T-helper 1 cell treated with Interleukin-12 subunit alpha and Interleukin-12 subunit beta and Interleukin-4 antibody, amounts not matched to agents 30 ng/mL and 1 ng/mL, for 36 hours (primary cell): ENCODE measurements at regions not wholly inside any gene's neighbourhood (a gene's known extent, or its start where the extent isn't known, plus 50 kb on each side); places are given as distances from the start of the nearest gene placed in this dataset.

Experiments used
- intact Hi-C: fragments of 100-400 bp; cut with micrococcal nuclease; formaldehyde crosslinking; loops from one replicate; pipeline ENCODE4 v1.15.1; 2024

DNA sequence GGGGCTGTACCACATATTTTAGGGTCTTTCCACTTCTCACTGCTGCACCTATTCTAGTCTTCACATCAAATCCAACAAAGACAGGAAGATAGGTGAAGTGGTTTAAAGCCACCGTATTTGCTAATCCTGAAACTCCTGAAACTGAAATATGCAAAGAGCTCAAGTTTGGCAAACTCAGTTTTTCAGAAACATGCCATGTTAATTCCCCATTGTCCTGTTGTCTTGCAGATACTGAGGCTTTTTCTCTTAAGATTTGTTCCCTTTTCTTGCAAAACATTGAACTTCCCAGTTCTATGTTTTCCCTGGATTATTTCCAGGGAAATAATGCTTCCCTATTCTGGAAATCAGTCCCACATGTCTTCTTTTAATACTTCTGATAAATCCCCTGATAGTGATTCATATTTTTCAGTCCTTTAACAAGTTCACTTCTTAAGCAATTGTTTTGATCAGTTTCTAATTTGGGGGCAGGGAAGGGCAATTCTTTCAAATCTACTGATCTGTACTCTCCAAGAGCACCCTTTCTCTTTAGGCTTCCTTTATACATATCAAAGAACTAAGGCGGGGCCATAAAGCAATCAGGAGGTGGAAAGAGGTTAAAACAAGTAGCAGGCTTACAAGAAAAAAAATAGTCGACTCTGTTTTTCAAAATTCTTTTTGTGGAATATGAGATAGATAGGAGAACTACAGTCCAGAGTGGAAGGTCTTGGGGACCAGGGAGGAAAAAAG is 648.5 kb downstream of the BNC2 start:
- intact Hi-C loops: no loop called here

DNA sequence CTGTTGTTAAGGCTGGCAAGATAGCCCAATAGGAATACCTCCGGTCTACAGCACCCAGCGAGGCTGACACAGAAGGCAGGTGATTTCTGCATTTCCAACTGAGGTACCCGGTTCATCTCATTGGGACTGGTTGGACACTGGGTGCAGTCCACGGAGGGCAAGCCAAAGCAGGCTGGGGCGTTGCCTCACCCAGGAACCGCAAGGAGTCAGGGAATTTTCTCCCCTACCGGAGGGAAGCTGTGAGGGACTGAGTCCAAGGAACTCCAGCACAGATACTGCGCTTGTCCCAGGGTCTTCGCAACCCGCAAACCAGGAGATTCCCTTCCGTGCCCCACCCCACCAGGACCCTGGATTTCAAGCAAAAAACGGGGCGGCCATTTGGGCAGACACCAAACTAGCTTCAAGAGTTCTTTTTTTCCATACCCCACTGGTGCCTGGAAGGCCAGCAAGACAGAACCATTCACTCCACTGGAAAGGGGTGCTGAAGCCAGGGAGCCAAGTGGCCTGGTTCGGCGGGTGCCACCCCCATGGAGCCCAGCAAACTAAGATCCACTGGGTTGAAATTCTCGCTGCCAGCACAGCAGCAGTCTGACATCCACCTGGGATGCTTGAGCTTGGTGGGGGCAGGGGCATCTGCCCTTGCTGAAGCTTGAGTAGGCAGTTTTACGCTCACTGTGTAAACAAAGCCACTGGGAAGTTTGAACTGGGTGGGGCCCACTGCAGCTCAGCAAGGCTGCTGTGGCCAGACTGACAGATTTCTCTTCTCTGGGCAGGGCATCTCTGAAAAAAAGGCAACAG is 647.2 kb downstream of the BNC2 start:
- intact Hi-C loops: no loop called here

DNA sequence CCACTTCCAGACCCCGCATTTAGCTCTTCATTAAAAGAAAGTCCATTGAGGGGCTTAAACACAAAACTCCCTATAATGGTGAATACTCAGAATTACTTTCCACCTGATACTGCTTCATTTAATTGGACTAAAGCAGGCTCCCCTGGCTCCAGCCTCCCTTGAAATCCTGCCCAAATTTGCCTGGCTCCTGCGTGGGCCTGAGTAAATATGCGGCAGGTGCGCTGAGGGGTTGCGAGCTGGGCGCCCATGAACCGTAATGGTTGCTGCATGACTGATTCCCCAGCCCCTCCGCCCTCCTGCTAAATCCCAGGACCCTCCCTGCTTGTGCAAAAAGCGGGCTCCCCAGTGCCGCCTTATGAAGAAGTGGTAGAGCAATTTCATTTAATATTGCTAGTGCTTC is 639.7 kb downstream of the BNC2 start:
- intact Hi-C loops: no loop called here

DNA sequence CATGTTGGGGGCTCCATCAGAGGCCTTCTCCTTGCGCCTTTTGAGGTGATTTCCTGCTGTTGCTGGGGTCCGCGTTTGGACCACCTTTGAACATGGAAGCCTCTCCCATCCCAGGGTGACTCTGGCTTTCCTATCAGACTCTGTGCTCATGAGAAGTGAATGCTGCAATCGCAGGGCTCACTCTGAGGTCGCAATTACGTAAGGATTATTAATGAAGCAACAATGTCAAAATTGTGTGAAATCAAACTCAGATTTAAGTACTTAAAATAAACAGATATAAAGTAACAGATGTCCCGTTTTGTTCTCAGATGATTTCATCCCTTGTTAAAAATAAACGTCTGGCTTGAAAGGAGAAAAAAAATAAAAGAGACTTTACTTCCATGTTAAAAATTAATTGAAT is 634.2 kb downstream of the BNC2 start:
- intact Hi-C loops: no loop called here

DNA sequence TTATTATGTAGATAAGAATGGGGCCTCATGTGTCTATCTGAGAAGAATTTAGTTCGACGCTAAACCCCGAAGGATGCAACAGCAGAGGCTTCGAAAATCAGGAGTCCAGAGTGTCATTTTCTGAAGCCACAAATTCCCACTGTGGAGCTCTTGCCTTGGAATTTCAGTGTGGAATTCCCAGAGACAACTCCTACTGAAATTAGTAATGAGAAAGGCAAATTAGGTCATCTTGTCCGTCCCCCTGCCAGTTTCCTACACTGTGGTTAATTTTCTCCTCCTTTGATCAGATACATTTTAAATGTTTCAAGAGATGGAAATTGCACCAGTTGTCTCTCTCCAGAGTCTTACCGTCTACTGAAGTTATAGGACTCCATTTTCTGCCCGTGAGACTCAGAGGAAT is 633.6 kb downstream of the BNC2 start:
- intact Hi-C loops: no loop called here

DNA sequence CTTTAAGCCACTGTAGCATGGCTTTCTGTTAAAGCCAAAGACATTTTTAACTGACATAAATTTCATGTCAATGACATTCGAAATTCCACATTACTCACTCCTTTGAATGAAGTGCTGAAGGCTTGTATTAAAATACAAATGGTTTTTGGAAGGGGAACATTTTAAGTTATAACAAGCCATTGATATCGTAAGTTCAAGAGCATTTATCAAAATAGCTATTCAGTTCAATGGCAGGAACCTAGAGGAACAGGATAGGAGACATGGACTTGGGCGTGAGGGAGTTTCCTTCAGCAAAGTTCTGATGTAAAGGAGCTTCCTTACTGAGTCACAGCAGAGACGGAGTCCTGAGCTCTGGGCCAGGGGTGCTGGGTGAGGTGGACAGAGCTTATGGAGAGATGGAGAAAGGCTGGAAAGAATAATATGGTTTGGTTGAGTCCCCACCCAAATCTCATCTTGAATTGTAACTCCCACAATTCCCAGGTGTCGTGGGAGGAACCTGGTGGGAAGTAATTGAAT is 631.8 kb downstream of the BNC2 start:
- intact Hi-C loops: no loop called here

DNA sequence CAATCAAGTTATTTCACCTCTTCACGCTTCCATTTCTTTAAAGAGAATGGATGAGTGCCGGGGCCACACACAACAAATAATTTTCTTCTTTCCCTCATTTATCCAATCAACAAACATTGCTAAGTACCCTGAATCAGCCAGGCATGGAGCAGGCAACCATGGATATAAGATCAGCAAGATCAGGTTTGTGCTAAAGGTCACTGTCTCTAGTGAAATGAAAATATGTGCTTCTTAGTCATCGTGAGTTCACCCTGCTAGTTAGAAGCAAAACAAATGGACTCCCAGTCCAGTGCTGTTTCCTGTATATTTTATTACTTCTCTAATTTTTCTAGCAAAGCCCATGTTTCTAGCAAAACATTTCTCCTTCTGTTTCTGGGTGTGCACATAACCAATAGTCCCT is 629.2 kb downstream of the BNC2 start:
- intact Hi-C loops: no loop called here

DNA sequence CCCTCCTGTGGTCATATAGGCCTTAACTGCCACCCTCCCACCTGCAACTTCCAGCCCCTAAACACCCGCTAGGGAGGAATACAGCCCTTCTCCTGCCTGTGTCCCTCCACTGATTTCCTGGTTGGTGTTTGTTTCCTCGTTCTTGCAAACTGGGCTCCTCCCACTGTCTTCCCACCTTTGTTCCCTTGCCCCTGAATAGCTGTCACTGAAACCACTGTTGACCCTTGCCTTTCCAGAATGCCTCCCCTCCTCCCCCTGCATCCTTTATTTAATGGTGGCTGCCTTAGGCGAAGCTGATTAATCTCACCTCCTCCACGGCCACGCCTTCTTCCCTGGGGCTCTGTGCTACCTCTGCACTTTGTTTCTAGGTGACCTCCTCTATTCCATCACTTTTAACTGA is 626.7 kb downstream of the BNC2 start:
- intact Hi-C loops: no loop called here

DNA sequence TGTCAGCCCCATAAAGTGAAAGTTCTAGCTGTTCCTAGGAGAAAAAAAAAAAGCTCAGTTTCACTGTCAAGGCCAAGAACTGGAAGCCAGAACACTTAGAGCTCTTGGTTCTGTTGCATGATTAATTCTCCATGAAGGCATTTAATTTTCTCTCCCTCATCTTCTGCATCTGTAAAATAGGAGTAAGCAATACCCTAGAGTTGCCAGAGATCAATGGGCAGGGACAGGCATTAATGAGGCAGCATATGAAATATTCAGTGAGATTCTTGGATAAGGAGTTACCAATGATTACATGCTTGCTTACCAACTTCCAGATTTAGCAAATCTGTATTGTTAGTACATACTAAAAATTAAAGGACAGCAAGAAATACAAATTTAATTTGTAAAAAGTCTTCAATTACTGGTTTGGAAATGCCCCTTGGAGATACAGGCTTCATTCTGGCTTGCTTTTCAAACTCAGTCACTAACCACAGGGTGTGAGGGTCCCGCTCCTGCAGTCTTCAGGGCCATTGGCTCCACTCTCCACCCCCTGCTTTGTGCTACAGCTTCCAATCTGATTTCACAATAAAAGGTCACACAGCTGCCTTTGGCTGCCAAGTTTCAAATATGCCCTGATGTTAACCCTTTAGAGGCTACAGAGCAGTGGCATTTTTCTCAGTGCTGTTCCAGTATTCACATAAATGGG is 624.6 kb downstream of the BNC2 start:
- intact Hi-C loops: no loop called here

DNA sequence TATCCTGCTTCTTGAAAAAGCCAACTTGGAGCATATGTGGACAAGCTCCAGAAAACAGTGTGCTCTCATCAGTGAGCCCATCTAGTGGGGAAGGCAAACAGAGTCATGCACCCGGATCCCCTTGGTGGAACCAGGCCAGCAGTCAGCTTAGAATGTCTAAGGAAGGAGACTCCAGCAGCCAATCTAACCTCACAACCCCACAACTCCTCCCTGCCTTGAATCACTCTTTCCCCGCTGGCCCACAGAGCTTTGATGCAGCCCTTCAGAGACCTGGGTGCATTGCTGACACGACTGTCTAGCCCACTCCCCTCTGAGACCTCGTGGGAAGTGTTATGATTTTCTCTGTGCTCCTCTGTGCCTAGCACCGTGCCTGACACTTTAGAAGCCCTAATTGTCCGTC is 623.7 kb downstream of the BNC2 start:
- intact Hi-C loops: no loop called here

DNA sequence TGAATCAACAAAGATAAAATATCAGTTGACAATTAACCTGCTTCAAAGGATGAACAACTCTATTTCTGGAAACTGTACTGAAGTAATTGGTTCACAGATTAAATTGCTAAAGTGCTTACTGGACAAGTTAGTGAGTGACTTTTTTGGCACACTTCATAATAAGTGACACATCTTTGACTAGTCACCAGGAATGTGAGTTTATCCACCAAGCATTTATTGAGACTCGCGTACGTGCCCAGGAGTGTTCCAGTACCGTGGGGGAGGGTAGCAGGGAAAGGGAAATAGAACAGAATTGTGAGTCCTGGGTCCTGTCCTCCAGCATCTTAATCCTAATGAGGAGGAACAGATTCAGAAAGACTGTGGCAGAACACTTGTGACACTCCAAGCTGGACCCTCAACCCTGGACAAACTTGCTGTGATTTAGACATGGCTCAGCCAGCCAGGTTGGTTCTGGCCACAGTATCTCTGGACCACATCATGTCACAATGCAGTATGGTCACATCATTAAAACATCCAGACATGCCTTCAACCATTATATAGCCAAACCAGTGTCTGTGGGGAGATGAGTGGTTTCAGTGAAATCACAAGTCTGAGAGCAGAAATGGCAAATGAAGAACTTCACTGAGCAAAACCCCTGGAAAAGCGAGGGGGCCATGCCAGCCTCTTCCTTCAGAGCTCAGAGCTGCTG is 623.1 kb downstream of the BNC2 start:
- intact Hi-C loops: no loop called here

DNA sequence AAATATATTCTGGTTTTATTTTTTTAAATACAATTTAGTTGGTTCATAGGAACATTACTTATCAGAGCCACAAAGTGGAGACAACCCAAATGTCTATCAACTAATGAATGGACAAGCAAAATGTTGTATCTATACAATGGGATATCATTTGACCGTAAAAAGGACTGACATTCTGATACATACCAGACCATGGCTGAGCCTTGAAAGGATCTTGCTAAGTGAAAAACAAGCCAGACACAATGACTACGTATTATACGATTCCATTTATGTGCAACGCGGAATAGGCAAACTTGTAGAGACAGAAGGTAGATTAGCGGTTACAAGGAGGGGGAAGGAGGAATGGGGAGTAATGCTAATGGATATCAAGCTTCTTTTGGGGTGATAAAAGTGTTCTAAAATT is 621.6 kb downstream of the BNC2 start:
- intact Hi-C loops: no loop called here

DNA sequence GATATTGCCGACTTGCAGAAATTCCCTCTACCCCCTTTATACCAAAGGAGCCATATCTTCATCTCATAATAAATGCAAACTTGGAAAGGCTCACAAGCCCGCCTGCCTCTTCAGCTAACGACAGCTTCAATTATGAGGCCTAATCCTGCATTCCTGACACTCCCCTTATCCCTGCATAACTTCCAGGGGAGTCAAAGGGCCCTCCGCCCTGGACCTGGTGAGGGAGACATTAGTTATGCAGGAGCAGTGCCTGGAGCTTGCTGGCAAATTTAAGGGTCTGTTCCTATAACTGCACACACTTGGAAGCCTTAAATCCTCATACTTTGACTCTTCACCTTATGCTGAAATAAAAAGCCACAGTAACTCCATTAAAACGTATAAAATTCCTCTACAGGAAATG is 617.9 kb downstream of the BNC2 start:
- intact Hi-C loops: no loop called here

DNA sequence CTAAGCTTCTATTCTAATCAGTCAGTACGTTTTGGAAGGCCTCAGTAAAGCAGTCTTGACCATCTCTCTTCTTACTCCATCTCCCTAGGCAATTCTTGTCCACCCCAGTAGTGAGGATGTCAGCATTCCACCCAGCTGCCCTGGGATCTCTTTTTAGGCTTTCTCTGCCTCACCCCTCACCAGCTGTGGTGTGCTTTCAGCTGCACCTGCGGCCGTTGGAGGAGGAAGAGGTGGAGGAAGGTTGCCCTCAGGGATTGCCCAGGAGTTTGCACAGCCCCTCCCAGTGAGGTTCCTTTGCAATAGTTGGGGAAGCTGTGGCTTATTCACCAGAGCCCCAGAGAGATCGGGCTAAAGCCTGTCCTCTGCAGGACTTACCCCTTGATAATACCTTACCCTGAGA is 615.8 kb downstream of the BNC2 start:
- intact Hi-C loops: no loop called here

DNA sequence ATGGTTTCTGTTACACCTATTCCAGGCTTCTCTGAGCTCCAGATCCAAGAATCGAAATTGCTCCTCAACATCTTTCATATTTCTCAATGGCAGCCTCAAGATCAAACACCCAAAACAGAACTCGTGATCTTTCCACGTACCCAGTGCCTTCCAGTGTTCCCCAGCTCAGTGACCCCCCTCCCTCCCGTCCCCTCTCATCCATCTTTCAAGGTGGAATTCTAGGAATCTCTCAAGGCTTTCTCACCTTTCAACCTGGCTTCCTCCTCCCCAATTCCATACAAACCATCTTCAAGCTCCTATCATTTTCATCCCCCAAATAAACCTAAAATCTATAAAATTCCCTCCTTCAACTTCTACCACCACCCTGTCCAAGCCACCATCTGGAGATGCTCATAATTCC is 615.3 kb downstream of the BNC2 start:
- intact Hi-C loops: no loop called here

DNA sequence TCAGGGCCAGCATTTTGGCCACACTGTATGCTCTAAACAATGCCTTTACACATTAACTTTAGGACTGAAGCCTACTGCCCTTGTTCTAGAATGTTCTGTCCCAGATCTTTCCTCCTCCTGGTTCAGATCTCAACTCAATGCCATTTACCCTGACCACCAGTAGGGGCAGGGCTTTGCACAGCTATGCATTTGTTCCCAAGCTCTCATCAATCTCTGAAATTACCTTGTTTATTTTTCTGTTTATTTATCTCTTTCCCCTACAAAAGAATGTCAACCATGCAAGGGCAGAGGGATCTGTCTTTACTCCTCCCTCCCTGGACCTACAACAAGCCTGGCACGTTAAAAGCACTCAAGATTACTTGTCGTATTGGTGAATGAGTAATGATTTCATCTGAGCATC is 612.9 kb downstream of the BNC2 start:
- intact Hi-C loops: no loop called here

DNA sequence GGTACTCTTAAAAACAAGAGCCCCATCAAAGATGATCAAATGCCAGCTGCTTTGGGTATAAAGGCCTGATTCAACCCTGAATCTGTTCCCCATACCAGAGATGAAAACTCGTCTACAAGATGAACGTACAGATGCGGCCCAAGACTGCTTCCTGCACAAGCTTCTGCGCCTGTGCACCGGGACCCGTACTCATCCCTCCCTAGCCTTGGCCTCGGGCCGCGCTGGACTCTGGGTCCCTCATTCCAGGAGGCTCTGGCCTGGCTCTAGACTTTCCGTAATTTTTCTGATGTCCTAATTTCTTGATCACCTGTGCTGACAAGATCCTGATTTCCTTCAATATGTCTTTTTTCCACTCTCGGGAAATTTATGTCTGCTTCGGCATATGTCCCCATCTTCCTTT is 612.3 kb downstream of the BNC2 start:
- intact Hi-C loops: no loop called here

DNA sequence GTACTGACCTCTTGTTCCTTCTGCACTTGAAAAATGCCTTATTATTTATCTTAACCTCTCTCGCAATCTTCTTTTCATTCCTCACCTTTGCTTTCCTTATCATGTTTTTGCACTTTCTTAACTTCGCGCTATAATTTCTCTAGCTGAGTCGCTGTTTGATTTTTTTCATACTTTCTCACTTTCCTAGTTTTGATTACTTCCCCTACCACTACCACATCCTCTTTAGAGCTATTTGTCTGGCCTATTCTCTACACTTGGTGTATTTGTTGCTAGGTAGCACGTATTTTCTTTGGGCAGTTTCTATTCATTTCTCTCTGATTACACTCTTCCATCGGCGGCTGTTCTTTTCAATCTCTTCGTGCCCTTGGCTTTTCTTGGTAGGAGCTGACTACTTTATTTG is 611.8 kb downstream of the BNC2 start:
- intact Hi-C loops: no loop called here

DNA sequence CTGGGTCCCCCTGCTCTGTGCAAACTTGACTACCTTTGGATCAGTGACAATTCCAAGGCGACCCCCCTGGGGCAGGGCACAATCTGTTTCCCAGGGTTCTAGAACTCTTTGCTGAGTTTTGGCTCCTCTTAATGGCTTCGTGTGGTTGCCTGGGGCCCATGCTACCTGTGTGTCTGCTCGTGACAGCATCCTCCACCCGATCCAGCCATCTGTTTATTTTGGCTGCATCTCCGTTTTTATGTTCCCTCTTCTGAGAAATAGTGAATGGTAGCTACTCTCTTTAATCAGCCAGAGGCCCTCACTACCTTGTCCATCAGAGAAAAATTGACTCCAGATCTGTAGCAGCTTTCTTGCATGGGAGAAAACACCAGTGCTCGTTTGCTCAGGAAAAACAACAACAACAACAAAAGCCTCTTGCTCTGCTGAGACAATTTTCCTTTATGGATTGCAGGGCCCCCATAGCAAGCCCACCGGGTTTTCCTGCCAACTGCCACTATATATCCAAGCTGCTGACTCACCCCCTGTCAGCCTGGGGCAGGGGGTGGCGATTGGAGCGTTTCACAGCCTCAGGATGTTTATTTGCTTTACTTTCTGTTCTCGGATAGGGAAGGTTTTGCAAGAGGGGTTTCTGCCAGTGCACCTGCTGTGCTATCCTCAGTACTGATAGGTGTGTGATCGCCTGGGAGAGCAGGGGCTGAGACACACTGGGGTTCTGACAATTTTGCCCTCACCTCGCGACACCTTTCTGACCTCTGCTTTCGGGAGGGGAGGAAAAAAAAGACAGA is 607.8 kb downstream of the BNC2 start:
- intact Hi-C loops: no loop called here

DNA sequence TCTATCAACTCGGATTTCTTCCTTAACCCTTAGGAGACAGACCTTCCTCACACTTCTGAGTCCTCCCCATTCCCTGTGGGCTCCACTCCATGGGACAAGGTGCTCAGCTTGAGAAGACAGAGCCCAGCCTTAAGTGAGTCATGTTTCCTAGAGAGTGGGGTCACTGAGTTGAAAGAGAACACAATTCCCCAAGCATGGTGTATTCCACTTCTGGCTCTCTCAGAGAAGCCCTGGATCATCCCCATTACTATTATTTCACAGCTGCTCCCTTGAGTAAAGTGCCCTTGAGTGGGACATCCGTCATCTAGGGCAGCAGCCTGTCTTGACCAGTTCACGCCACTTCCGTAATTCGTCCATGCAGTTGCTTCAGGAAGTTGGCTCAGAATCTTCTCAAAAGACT is 604.8 kb downstream of the BNC2 start:
- intact Hi-C loops: no loop called here
